GM18870 (cell line): ENCODE measurements at regions not wholly inside any gene's neighbourhood (a gene's known extent, or its start where the extent isn't known, plus 50 kb on each side); places are given as distances from the start of the nearest gene placed in this dataset.
"Not testable (repeated sequence)": the region's sequence is repeated elsewhere in the genome, so short reads cannot be mapped to it uniquely, and the experiment has no call there.

Experiments
- ATAC-seq: cut with Tn5 transposase; IDR thresholded peaks from one replicate; pipeline ENCODE4 v1.9.1; 2021; ENCODE audit warnings: moderate library complexity; ENCODE audit not compliant: unreplicated experiment

- ATAC-seq: no peak
Observed at GRCh38 chr6:27747637-27748036, 164.6 kb downstream of the OR2B2 start.

- ATAC-seq: not testable (repeated sequence)
Observed at GRCh38 chr6:27746860-27747259, 165.3 kb downstream of the OR2B2 start.

DNA sequence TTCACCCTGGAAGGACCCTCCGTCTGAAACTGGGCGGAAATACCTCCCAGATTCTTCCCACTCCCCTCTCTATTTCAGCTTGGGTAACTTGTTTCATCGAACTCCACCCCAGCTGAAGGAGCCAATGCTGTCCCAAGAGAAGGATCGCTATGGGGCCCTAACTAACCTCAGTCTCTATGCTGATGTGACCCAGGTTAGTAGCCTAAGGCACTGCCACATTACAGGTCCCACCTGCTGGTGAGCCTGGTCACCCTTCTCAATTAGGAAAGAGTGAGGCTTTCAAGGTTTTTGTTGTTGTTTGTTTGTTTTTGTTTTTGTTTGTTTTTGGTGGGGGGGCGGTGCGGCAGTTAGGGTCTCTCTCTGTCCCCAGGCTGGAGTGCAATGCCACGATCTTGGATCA, 168.4 kb downstream of the OR2B2 start:
- no peak for ATAC-seq

- ATAC-seq: no peak
Observed at GRCh38 chr6:27742833-27743573, 169.2 kb downstream of the OR2B2 start.

GRCh38 chr6:27739902-27740301, 172.3 kb downstream of the OR2B2 start:
- not testable (repeated sequence) for ATAC-seq

DNA sequence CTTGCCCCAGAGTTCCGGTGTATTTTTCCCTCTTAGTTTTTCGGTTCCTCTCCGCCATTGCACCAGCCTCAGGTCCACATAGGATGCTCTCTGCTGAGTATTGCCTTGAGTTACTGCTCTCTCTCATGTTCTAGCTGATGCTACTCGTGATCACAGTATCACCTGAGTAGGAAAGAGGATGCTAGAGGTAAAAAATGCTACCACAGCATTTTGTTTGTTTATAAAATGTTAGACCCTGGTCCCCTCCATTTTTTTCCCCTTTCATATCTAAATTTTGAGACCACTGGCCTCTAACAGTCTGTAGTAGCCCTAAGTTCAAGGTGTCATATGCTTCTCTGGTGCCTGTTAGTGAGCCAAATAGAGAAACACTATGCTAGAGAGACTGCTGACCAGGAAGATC, 175.5 kb downstream of the OR2B2 start:
- no peak for ATAC-seq

GRCh38 chr6:27728442-27728841, 183.8 kb downstream of the OR2B2 start:
- no peak for ATAC-seq

GRCh38 chr6:27726619-27727023, 185.6 kb downstream of the OR2B2 start:
- no peak for ATAC-seq

DNA sequence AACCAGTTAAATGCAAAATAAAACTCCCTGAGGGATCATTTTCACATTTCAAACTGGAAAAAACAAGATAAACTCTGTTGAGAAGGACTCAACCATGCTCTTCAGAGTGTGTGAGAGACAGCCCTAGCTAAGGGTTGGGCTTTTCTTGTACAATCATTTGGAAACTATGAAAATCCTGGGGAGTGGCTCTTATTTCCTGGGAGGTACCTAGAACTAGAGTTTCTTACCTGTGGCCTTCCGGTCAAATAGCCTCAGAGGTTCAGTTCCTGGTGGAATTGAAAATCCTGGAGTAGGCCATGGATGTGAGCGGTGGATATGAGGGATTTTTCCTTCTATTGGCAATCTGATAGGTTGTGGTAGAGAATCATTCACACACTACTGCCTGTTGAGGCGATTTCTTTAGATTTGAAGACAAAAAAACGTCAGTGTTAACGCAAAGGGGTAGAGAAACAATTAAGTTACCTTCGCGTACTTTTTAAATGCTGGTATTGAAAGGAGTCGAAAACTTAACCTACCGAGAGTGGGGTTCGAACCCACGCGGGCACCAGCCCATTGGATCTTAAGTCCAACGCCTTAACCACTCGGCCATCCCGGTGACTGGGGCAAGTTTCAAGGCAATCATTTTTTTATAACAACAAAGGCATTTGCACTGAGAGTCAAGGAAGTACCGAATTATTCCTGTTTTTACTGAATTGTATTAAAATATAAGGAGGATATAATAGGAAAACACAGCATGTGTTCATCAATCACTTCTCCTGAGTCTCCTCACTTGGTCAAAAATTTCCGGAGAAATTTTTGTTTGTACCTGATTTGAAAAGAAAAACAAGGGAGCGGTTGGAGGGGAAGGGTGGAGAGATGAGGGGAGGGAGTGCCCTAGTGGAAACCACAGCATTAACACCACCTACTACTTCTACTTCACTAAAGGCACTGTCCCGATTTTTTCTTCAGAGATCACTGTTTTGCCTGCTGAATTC, 191.3 kb downstream of the OR2B2 start:
- no peak for ATAC-seq

GRCh38 chr6:27719039-27719438, 193.2 kb downstream of the OR2B2 start:
- ATAC-seq: not testable (repeated sequence)

DNA sequence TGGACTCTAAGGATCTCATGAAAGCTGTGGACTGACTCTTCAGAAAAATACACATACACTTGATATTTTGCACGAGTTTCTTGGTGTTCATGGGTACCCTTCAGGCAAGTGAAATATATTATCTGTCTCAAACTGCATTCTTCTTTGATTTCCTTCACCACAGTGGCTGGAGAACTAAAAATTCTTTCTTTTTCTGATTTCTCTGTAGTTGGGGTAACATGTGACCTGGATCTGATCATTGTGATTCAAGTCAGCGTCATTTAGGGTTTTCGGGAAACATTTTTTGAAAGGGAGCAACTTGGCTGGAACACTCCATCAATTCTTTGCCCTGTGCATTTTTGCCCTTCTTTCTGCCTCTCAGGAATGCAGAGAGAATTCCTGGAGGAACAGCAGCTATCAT, 205.8 kb downstream of the OR2B2 start:
- no peak for ATAC-seq

- ATAC-seq: no peak
Observed at GRCh38 chr6:27700337-27700736, 211.9 kb downstream of the OR2B2 start.

GRCh38 chr6:27694547-27694874, 217.7 kb downstream of the OR2B2 start:
- ATAC-seq: no peak

DNA sequence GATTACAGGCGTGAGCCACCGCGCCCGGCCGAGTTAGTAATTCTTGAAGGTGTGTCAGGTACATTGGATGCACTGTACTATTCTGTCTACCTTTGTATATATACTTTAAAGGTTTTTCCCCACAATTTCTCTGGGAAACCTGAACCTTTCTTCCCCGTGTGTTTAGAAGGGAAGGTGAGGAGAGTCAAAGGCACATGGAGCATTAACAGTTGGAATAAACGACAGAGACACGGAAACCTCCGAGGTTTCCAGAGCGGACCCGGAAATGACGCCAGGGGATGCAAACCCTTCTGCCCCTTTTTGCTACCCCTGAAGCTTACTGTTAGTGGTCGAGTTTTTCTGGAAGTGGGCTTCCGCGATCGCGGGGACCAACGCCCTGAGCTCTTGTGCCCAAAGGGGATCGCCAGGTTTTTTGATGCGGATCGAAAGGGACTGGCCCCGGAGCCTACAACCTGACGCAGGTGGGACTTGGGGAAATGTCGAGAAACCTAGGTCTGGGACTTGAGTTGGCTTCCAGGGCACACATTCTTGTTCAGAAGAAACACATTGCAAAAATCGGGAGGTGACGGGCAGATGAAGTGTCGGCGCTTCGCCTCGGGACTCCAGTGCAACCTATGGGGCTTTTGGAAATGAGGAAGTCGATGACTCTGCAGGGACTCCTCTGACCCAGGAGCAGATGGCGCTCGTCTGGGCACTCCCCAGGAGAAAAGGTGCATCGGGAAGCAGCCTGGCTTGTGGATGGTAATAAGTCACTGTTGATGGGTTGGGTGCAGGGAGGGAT, 218.2 kb downstream of the OR2B2 start:
- no peak for ATAC-seq

GRCh38 chr6:27692133-27692532, 219.2 kb upstream of the ZNF184 start:
- not testable (repeated sequence) for ATAC-seq

DNA sequence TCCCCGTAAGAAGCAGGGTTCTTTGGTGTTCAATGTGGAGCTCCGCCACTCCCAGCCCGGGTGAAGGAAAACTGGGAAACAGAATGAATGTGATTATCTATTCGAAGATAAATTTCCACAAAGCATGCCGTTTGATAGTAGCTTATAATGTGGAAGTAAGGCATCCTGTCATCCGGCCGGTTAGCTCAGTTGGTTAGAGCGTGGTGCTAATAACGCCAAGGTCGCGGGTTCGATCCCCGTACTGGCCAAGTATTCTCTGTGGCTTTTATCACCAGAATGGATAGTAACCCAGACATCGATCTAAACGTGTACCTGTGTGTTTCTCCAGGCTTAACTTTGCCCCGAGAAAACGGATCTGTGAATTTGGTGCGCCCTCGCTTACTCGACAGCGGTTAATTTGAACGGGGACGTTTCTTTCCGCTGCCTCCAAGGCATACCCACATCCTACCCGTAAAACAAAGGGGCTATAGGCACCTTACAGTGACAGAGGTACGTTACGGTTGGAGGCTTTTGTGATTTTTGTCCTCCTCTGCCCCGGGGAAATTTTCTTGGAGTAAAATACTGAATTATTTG, 215.2 kb upstream of the ZNF184 start:
- ATAC-seq: peak; percentile 44

- peak; percentile 36 for ATAC-seq
Observed at GRCh38 chr6:27687154-27688013, 214.5 kb upstream of the ZNF184 start.

DNA sequence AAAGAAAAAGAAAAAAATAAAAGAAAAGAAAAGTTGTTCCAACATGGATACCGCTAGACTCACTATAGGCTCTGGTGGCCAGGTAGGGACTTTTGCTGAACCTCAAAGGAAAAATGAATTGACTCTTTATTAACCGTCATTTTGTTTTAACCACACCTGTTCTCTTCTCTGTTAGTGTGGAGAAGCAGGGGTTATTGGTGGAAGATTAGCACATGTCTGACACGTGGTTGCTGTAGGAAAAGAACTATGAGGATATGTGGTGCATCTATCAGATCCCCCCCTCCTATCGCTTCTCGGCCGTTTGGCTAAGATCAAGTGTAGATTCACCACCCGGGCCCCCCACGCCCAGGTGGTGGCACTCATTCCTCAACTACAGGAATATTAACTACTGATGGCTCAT, 212.4 kb upstream of the ZNF184 start:
- ATAC-seq: no peak

- ATAC-seq: no peak
Observed at GRCh38 chr6:27684264-27685211, 211.6 kb upstream of the ZNF184 start.
